Thyroid gland (tissue), 4 donors: ENCODE measurements at regions not wholly inside any gene's neighbourhood (a gene's known extent, or its start where the extent isn't known, plus 50 kb on each side); places are given as distances from the start of the nearest gene placed in this dataset.

Experiments
- POLR2A ChIP-seq, 2 donors: fragments of 450-650 bp; IDR thresholded peaks; one replicate each; pipeline ENCODE4 v1.6.1; 2017; ENCODE audit warnings: antibody characterized with exemption in 2 of 2, mild to moderate bottlenecking in 2 of 2, moderate library complexity in 1 of 2
- TF ChIP-seq, protein P1 (sequence below), 6 experiments: fragments of 200-600 bp in 3 of 6; fragments of 450-650 bp in 3 of 6; sonication (generic) in 3 of 6; IDR thresholded peaks; one replicate each; pipeline ENCODE4 v1.5.1; 2016 to 2019; ENCODE audit warnings: antibody characterized with exemption in 6 of 6, mild to moderate bottlenecking in 2 of 6, inconsistent platforms in 1 of 6, moderate library complexity in 1 of 6

DNA sequence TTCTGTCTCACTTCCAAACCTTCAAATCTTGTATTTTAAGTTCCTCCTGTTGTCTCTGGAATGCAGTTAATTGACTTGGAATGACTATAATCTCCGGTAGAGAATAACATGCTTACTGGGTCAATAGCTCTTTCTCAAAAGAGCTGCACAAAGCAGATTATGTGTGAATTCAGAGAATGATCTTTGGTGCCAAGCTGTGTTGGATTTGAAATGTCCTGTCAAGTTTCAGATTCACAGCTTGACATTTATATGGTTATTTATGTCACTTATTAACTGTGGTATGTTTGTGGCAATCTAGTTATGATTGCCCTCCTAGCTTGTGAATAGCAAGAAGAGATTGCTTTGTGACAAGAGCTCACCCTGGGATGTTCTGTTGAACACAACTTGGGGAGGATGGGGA, 128.3 kb upstream of the KCNE2 start:
- no peak for TF ChIP-seq POLR2A (IDR thresholded peaks at IDR 0.05)
- TF ChIP-seq, protein P1, sequence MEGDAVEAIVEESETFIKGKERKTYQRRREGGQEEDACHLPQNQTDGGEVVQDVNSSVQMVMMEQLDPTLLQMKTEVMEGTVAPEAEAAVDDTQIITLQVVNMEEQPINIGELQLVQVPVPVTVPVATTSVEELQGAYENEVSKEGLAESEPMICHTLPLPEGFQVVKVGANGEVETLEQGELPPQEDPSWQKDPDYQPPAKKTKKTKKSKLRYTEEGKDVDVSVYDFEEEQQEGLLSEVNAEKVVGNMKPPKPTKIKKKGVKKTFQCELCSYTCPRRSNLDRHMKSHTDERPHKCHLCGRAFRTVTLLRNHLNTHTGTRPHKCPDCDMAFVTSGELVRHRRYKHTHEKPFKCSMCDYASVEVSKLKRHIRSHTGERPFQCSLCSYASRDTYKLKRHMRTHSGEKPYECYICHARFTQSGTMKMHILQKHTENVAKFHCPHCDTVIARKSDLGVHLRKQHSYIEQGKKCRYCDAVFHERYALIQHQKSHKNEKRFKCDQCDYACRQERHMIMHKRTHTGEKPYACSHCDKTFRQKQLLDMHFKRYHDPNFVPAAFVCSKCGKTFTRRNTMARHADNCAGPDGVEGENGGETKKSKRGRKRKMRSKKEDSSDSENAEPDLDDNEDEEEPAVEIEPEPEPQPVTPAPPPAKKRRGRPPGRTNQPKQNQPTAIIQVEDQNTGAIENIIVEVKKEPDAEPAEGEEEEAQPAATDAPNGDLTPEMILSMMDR (IDR thresholded peaks at IDR 0.05): no peak
